GM23338 (cell line): ENCODE measurements at regions not wholly inside any gene's neighbourhood (a gene's known extent, or its start where the extent isn't known, plus 50 kb on each side); places are given as distances from the start of the nearest gene placed in this dataset.

Experiments
- ATAC-seq: fragments of 200-7000 bp; cut with Tn5 transposase; 3 replicates; pipeline ENCODE4 v1.9.1; 2020
- DNase-seq: peaks from one replicate; pipeline ENCODE4 v3.0.0-alpha.2; 2015; ENCODE audit warnings: low spot score
- H2AFZ ChIP-seq: fragments of 200-600 bp; sonication (generic); 2 replicates; pipeline ENCODE4 v1.8.0; 2016; ENCODE audit warnings: antibody characterized with exemption, mild to moderate bottlenecking, moderate library complexity
- H3F3A ChIP-seq: fragments of 200-600 bp; sonication (generic); replicated peaks from 2 replicates; pipeline ENCODE4 v1.8.0; 2017; ENCODE audit warnings: antibody characterized with exemption, mixed run types, low read depth
- H3K27ac ChIP-seq: fragments of 200-600 bp; sonication (generic); 2 replicates; pipeline ENCODE4 v1.6.1; 2016; ENCODE audit warnings: low read depth
- H3K27me3 ChIP-seq: fragments of 200-600 bp; sonication (generic); 2 replicates; pipeline ENCODE4 v1.8.0; 2016; ENCODE audit warnings: mild to moderate bottlenecking, mixed run types, moderate library complexity; ENCODE audit not compliant: insufficient read depth
- H3K36me3 ChIP-seq: fragments of 200-600 bp; sonication (generic); 2 replicates; pipeline ENCODE4 v1.8.0; 2016; ENCODE audit warnings: mild to moderate bottlenecking; ENCODE audit not compliant: insufficient read depth
- H3K4me1 ChIP-seq: fragments of 200-600 bp; sonication (generic); 2 replicates; pipeline ENCODE4 v1.8.0; 2016; ENCODE audit warnings: mild to moderate bottlenecking, moderate library complexity; ENCODE audit not compliant: insufficient read depth
- H3K4me2 ChIP-seq: fragments of 200-600 bp; sonication (generic); 2 replicates; pipeline ENCODE4 v1.7.1; 2017; ENCODE audit warnings: mixed run types
- H3K4me3 ChIP-seq: fragments of 200-600 bp; sonication (generic); 2 replicates; pipeline ENCODE4 v1.6.1; 2016; ENCODE audit warnings: mixed run types
- H3K79me2 ChIP-seq: fragments of 200-600 bp; sonication (generic); replicated peaks from 2 replicates; pipeline ENCODE4 v1.8.0; 2017; ENCODE audit warnings: mild to moderate bottlenecking; ENCODE audit not compliant: insufficient read depth
- H3K9me2 ChIP-seq: fragments of 200-600 bp; sonication (generic); 2 replicates; pipeline ENCODE4 v1.8.0; 2017; ENCODE audit not compliant: insufficient read depth
- H4K20me1 ChIP-seq: fragments of 200-600 bp; sonication (generic); replicated peaks from 2 replicates; pipeline ENCODE4 v1.8.0; 2017; ENCODE audit warnings: mild to moderate bottlenecking; ENCODE audit not compliant: insufficient read depth
- H3K27ac Mint-ChIP-seq: 2 replicates; pipeline ENCODE4 v1.8.0; 2020; ENCODE audit warnings: inconsistent platforms, mild to moderate bottlenecking, moderate library complexity, mixed read lengths
- H3K27me3 Mint-ChIP-seq: 3 replicates; pipeline ENCODE4 v1.8.0; 2022; ENCODE audit warnings: low read depth, mild to moderate bottlenecking, moderate library complexity, mixed read lengths, inconsistent platforms; ENCODE audit not compliant: insufficient read depth, poor library complexity
- H3K36me3 Mint-ChIP-seq: 3 replicates; pipeline ENCODE4 v1.8.0; 2021; ENCODE audit warnings: low read depth, mild to moderate bottlenecking, inconsistent platforms, moderate library complexity, mixed read lengths
- H3K4me1 Mint-ChIP-seq: 3 replicates; pipeline ENCODE4 v1.8.0; 2020; ENCODE audit warnings: mild to moderate bottlenecking, inconsistent platforms, mixed read lengths
- H3K4me3 Mint-ChIP-seq: 3 replicates; pipeline ENCODE4 v1.8.0; 2021; ENCODE audit warnings: moderate library complexity, mild to moderate bottlenecking, inconsistent platforms, mixed read lengths
- H3K9me3 Mint-ChIP-seq: 3 replicates; pipeline ENCODE4 v1.8.0; 2020; ENCODE audit warnings: moderate library complexity, mild to moderate bottlenecking, inconsistent platforms, mixed read lengths
- CREB1 ChIP-seq: fragments of 250-450 bp; sonication (Bioruptor Pico); IDR thresholded peaks from 2 replicates; pipeline ENCODE4 v1.5.0; 2020; ENCODE audit warnings: low read depth, mild to moderate bottlenecking, moderate library complexity
- CTCF ChIP-seq, 2 experiments: fragments of 200-600 bp in 1 of 2; sonication (generic) in 1 of 2; conservative IDR thresholded peaks; 2 replicates each; pipeline versions ENCODE4 v1.5.1 to v1.6.1; 2016 to 2017; ENCODE audit warnings: antibody characterized with exemption in 2 of 2, low read depth in 2 of 2, mild to moderate bottlenecking in 2 of 2, moderate library complexity in 1 of 2
- ETS1 ChIP-seq: IDR thresholded peaks from 2 replicates; pipeline ENCODE4 v1.6.1; 2016; ENCODE audit warnings: antibody characterized with exemption
- EZH2 ChIP-seq: fragments of 200-600 bp; sonication (generic); IDR thresholded peaks from one replicate; pipeline ENCODE4 v1.8.0; 2017; ENCODE audit warnings: antibody characterized with exemption, mild to moderate bottlenecking, low read depth; ENCODE audit not compliant: unreplicated experiment
- EZH2phosphoT487 ChIP-seq: fragments of 200-600 bp; sonication (generic); IDR thresholded peaks from one replicate; pipeline ENCODE4 v1.8.1; 2018; ENCODE audit warnings: antibody characterized with exemption; ENCODE audit not compliant: unreplicated experiment
- JUNB ChIP-seq: IDR thresholded peaks from one replicate; pipeline ENCODE4 v1.6.1; 2016; ENCODE audit warnings: antibody characterized with exemption; ENCODE audit not compliant: unreplicated experiment
- NANOG ChIP-seq: IDR thresholded peaks from 2 replicates; pipeline ENCODE4 v1.6.1; 2016; ENCODE audit warnings: antibody characterized with exemption, borderline replicate concordance
- POLR2AphosphoS5 ChIP-seq: IDR thresholded peaks from 2 replicates; pipeline ENCODE4 v1.6.1; 2016; ENCODE audit warnings: antibody characterized with exemption, low read depth
- REST ChIP-seq: IDR thresholded peaks from one replicate; pipeline ENCODE4 v1.6.1; 2018; ENCODE audit warnings: antibody characterized with exemption; ENCODE audit not compliant: unreplicated experiment
- STAT1 ChIP-seq: IDR thresholded peaks from one replicate; pipeline ENCODE4 v1.6.1; 2016; ENCODE audit warnings: antibody characterized with exemption; ENCODE audit not compliant: unreplicated experiment
- ZNF114 ChIP-seq: fragments of 250-450 bp; sonication (Bioruptor Pico); IDR thresholded peaks from 2 replicates; pipeline ENCODE4 v1.5.0; 2020; ENCODE audit warnings: mild to moderate bottlenecking, moderate library complexity
- ZNF331 ChIP-seq: fragments of 250-450 bp; sonication (Bioruptor Pico); IDR thresholded peaks from 2 replicates; pipeline ENCODE4 v1.5.0; 2020; ENCODE audit warnings: low read depth, mild to moderate bottlenecking, moderate library complexity
- ZNF462 ChIP-seq: fragments of 250-450 bp; sonication (Bioruptor Pico); IDR thresholded peaks from 2 replicates; pipeline ENCODE4 v1.5.0; 2020; ENCODE audit warnings: mild to moderate bottlenecking, moderate library complexity

- H3K9me2 ChIP-seq = no peaks in the 10 kb centered on the region
- no peak overlapping the region for H3K4me3 ChIP-seq
- no peak overlapping the region for H2AFZ ChIP-seq
- no peak overlapping the region for H3K4me2 ChIP-seq
- no peak overlapping the region for H3K27ac ChIP-seq
- H3K27me3 Mint-ChIP-seq = peaks cover 2% of the 10 kb centered on the region
- no peaks in the 10 kb centered on the region for H3K27me3 ChIP-seq
- H4K20me1 ChIP-seq = no peaks in the 10 kb centered on the region
- no peak overlapping the region for H3K27ac Mint-ChIP-seq
- no peaks in the 10 kb centered on the region for H3K4me1 Mint-ChIP-seq
- H3K36me3 ChIP-seq = peaks cover 9% of the 10 kb centered on the region
- TF ChIP-seq STAT1 = no peak
- no peak for TF ChIP-seq EZH2phosphoT487
- no peak for TF ChIP-seq NANOG
- no peak for TF ChIP-seq EZH2
- no peak for TF ChIP-seq CTCF (conservative IDR thresholded peaks at IDR 0.05; ENCODE audit: low read depth in 2 of 2)
- TF ChIP-seq ZNF331 (CRISPR knock-in tag) = no peak
- TF ChIP-seq ZNF114 (CRISPR knock-in tag) = no peak
- TF ChIP-seq ETS1 = no peak
- no peak for TF ChIP-seq JUNB
- no peak for TF ChIP-seq ZNF462 (CRISPR knock-in tag)
- no peak for TF ChIP-seq REST
- TF ChIP-seq POLR2AphosphoS5 = no peak
- TF ChIP-seq CREB1 (CRISPR knock-in tag) = no peak
- H3K79me2 ChIP-seq = no peaks in the 10 kb centered on the region
- no peaks in the 10 kb centered on the region for H3K4me1 ChIP-seq
- H3K36me3 Mint-ChIP-seq = peaks cover 28% of the 10 kb centered on the region
- no peak overlapping the region for H3K4me3 Mint-ChIP-seq
- DNase-seq (no peak), ATAC-seq (no peak)
- H3K9me3 Mint-ChIP-seq = no peaks in the 10 kb centered on the region; the same call in 2 of the 3 replicates
- no peaks in the 10 kb centered on the region for H3F3A ChIP-seq
These were observed 497.8 kb downstream of the UQCRFS1 start for GRCh38 chr19:28715157-28715556.
